ENCODE measurements at regions not wholly inside any gene's neighbourhood (a gene's known extent, or its start where the extent isn't known, plus 50 kb on each side); places are given as distances from the start of the nearest gene placed in this dataset.
"Not testable (repeated sequence)": the region's sequence is repeated elsewhere in the genome, so short reads cannot be mapped to it uniquely, and the experiment has no call there.

DNA sequence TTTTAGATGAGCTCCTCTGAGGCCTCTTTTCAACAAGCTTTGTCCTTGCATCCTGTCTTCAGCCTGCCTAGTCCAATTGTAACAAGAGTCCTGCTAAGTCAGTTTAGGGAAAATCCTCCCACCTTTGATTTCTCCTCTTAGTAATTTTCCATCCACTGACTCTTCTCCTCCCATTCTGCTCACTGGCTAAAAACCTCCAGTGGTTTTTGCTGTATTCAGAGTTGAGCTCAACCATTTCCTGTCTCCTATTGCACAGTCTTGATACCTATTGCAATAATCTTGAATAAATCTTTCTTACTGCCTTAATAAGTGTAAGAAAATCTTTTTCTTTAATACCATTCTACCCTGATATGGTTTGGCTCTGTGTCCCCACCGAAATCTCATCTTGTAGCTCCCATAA lies 117.8 kb upstream of the ENPP6 start:
- no peaks in the 10 kb centered on the region for H3K4me1 ChIP-seq (replicated peaks in 1 of 4; ENCODE audit: control insufficient read depth in 3 of 4, insufficient read depth in 4 of 4, low read length in 3 of 4)
- H3K23me2 ChIP-seq (ENCODE audit: low read depth, low read length) = no peaks in the 10 kb centered on the region
- H4K91ac ChIP-seq (replicated peaks; ENCODE audit: insufficient read length, low read length) = no peak overlapping the region
- H2BK5ac ChIP-seq (ENCODE audit: low read depth, low read length) = no peak overlapping the region
- H3K79me1 ChIP-seq (ENCODE audit: low read depth, low read length) = no peaks in the 10 kb centered on the region
- WGBS, 2 experiments (ENCODE audit: extremely low coverage in 1 of 2, insufficient coverage in 1 of 2, insufficient read length in 1 of 2, insufficient replicate concordance in 2 of 2, low coverage in 1 of 2, low lambda C conversion rate in 2 of 2, missing lambda C conversion rate in 1 of 2) = 0% methylated on average over 1 of the region's 1 CpG; no CpG with 5 or more reads in 1 of the 2 experiments
- no peak overlapping the region for H2AFZ ChIP-seq (ENCODE audit: low read length)
- no peak for TF ChIP-seq POU5F1 (IDR thresholded peaks at IDR 0.05; ENCODE audit: low read depth, low read length)
- H3K4ac ChIP-seq (replicated peaks; ENCODE audit: insufficient read length, low read depth, low read length) = no peak overlapping the region
- no peak overlapping the region for H2BK120ac ChIP-seq (replicated peaks; ENCODE audit: low read depth, low read length)
- H3K79me2 ChIP-seq (ENCODE audit: control insufficient read depth in 1 of 2, insufficient read depth in 2 of 2, low read length in 2 of 2) = no peaks in the 10 kb centered on the region
- no peak overlapping the region for H3K4me3 ChIP-seq (ENCODE audit: extremely low read depth in 1 of 4, insufficient read depth in 2 of 4, low read depth in 3 of 4, low read length in 4 of 4)
- no peak overlapping the region for H2BK15ac ChIP-seq (ENCODE audit: low read length)
- no peak overlapping the region for H3K9ac ChIP-seq (replicated peaks in 1 of 4; ENCODE audit: extremely low read depth in 1 of 4, low read depth in 3 of 4, low read length in 3 of 4)
- H3K18ac ChIP-seq (ENCODE audit: extremely low read depth, low read length) = no peak overlapping the region
- H3K36me3 ChIP-seq (ENCODE audit: control insufficient read depth in 2 of 4, insufficient read depth in 4 of 4, low read length in 3 of 4) = no peaks in the 10 kb centered on the region
- no peak for DNase-seq (ENCODE audit: low read depth in 1 of 2, low spot score in 2 of 2)
- ChIA-PET POLR2A (ENCODE audit: partially characterized antibody) (interaction anchor here (1.4 kb wide), 1 partner anchor 61 kb away, joined by 3 read pairs; no protein-coding TSS in a partner anchor), CTCF (ENCODE audit: partially characterized antibody) (interaction anchor here (0.8 kb wide), 1 partner anchor 37 kb away, joined by 3 read pairs; no protein-coding TSS in a partner anchor)
- no peak overlapping the region for H2BK12ac ChIP-seq (ENCODE audit: low read depth, low read length)
- no peak overlapping the region for H4K8ac ChIP-seq (ENCODE audit: extremely low read depth, insufficient read depth, low read length)
- H3K4me2 ChIP-seq (ENCODE audit: insufficient read depth in 1 of 2, low read depth in 2 of 2, low read length in 2 of 2) = no peak overlapping the region
- no peak overlapping the region for H2AK5ac ChIP-seq (ENCODE audit: low read depth, low read length)
- no peak overlapping the region for H3K27ac ChIP-seq (ENCODE audit: low read depth, low read length)
- no peak overlapping the region for H3K14ac ChIP-seq (ENCODE audit: insufficient read length)
- H3K27me3 ChIP-seq (replicated peaks in 1 of 4; ENCODE audit: control insufficient read depth in 3 of 4, extremely low read depth in 1 of 4, insufficient read depth in 3 of 4, low read length in 3 of 4) = no peaks in the 10 kb centered on the region
- no peak overlapping the region for H4K5ac ChIP-seq (ENCODE audit: insufficient read length, low read depth, low read length)
- no peak for FAIRE-seq
- no peak overlapping the region for H2BK20ac ChIP-seq (ENCODE audit: low read length)
- no peak overlapping the region for H3K23ac ChIP-seq (ENCODE audit: insufficient read length)
- H3K56ac ChIP-seq (replicated peaks; ENCODE audit: insufficient read length, low read depth, low read length) = no peak overlapping the region
- no peaks in the 10 kb centered on the region for H4K20me1 ChIP-seq (replicated peaks in 1 of 2; ENCODE audit: control insufficient read depth in 1 of 2, insufficient read depth in 2 of 2, low read length in 2 of 2)
- H3K9me3 ChIP-seq (ENCODE audit: insufficient read depth in 2 of 2, low read depth in 1 of 2, low read length in 1 of 2) = no peaks in the 10 kb centered on the region

DNA sequence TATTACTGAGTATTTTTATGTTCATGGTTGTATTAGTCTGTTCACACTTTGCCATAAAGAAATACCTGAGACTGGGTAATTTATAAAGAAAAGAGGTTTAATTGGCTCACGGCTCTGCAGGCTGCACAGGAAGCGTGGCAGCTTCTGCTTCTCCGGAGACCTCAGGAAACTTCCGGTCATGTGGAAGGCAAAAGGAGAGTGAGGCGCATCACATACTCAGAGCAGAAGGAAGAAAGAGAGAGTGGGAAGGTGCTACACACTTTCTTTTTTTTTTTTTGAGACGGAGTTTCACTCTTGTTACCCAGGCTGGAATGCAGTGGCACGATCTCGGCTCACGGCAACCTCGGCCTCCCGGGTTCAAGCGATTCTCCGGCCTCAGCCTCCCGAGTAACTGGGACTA lies 115.8 kb upstream of the ENPP6 start:
- H2BK120ac ChIP-seq (replicated peaks; ENCODE audit: low read depth, low read length); H3K9ac ChIP-seq (replicated peaks in 1 of 4; ENCODE audit: extremely low read depth in 1 of 4, low read depth in 3 of 4, low read length in 3 of 4); H3K4me2 ChIP-seq (ENCODE audit: insufficient read depth in 1 of 2, low read depth in 2 of 2, low read length in 2 of 2); H3K79me1 ChIP-seq (ENCODE audit: low read depth, low read length); H2BK20ac ChIP-seq (ENCODE audit: low read length); H3K27ac ChIP-seq (ENCODE audit: low read depth, low read length); H2BK15ac ChIP-seq (ENCODE audit: low read length); H3K27me3 ChIP-seq (replicated peaks in 1 of 4; ENCODE audit: control insufficient read depth in 3 of 4, extremely low read depth in 1 of 4, insufficient read depth in 3 of 4, low read length in 3 of 4); H3K4me1 ChIP-seq (replicated peaks in 1 of 4; ENCODE audit: control insufficient read depth in 3 of 4, insufficient read depth in 4 of 4, low read length in 3 of 4); H4K20me1 ChIP-seq (replicated peaks in 1 of 2; ENCODE audit: control insufficient read depth in 1 of 2, insufficient read depth in 2 of 2, low read length in 2 of 2); DNase-seq (ENCODE audit: low read depth in 1 of 2, low spot score in 2 of 2); H2AK5ac ChIP-seq (ENCODE audit: low read depth, low read length); CTCF ChIA-PET (ENCODE audit: partially characterized antibody); H2BK12ac ChIP-seq (ENCODE audit: low read depth, low read length); H3K36me3 ChIP-seq (ENCODE audit: control insufficient read depth in 2 of 4, insufficient read depth in 4 of 4, low read length in 3 of 4); FAIRE-seq; H3K56ac ChIP-seq (replicated peaks; ENCODE audit: insufficient read length, low read depth, low read length); H2AFZ ChIP-seq (ENCODE audit: low read length); H3K14ac ChIP-seq (ENCODE audit: insufficient read length); H2BK5ac ChIP-seq (ENCODE audit: low read depth, low read length); H3K23ac ChIP-seq (ENCODE audit: insufficient read length); H4K8ac ChIP-seq (ENCODE audit: extremely low read depth, insufficient read depth, low read length); H3K4me3 ChIP-seq (ENCODE audit: extremely low read depth in 1 of 4, insufficient read depth in 2 of 4, low read depth in 3 of 4, low read length in 4 of 4); H3K79me2 ChIP-seq (ENCODE audit: control insufficient read depth in 1 of 2, insufficient read depth in 2 of 2, low read length in 2 of 2); POLR2A ChIA-PET (ENCODE audit: partially characterized antibody); H3K4ac ChIP-seq (replicated peaks; ENCODE audit: insufficient read length, low read depth, low read length); H4K91ac ChIP-seq (replicated peaks; ENCODE audit: insufficient read length, low read length); H4K5ac ChIP-seq (ENCODE audit: insufficient read length, low read depth, low read length); H3K9me3 ChIP-seq (ENCODE audit: insufficient read depth in 2 of 2, low read depth in 1 of 2, low read length in 1 of 2); H3K23me2 ChIP-seq (ENCODE audit: low read depth, low read length); H3K18ac ChIP-seq (ENCODE audit: extremely low read depth, low read length): not testable (repeated sequence)
- 74% methylated on average over 9 of the region's 14 CpGs; no CpG with 5 or more reads in 1 of the 2 experiments for WGBS, 2 experiments (ENCODE audit: extremely low coverage in 1 of 2, insufficient coverage in 1 of 2, insufficient read length in 1 of 2, insufficient replicate concordance in 2 of 2, low coverage in 1 of 2, low lambda C conversion rate in 2 of 2, missing lambda C conversion rate in 1 of 2)
